H1 (cell line): ENCODE measurements at regions not wholly inside any gene's neighbourhood (a gene's known extent, or its start where the extent isn't known, plus 50 kb on each side); places are given as distances from the start of the nearest gene placed in this dataset.

Source experiments
- CTCF ChIA-PET: fragments of 300-600 bp; sonication (Branson Sonifier 250); formaldehyde crosslinking; loops from one replicate; lab custom pipeline; 2021; ENCODE audit not compliant: partially characterized antibody; lab: Charles Lee
- POLR2A ChIA-PET: fragments of 300-600 bp; sonication (Branson Sonifier 250); formaldehyde crosslinking; loops from one replicate; lab custom pipeline; 2021; ENCODE audit warnings: inconsistent platforms; ENCODE audit not compliant: partially characterized antibody; lab: Charles Lee
- DNase-seq, 2 experiments: peaks; one replicate each; pipeline versions ENCODE4 v3.0.0 to v3.0.0-alpha.2; 2010 to 2022; ENCODE audit warnings: low spot score in 2 of 2, low read depth in 1 of 2, mixed read lengths in 1 of 2
- FAIRE-seq: peaks from 2 replicates; lab custom pipeline; 2011; peaks lifted over from hg19 to GRCh38; lab: Jason Lieb, UNC
- H2AFZ ChIP-seq: 2 replicates; pipeline ENCODE4 v1.8.1; 2012; ENCODE audit warnings: low read length, inconsistent platforms
- H2AK5ac ChIP-seq: 2 replicates; pipeline ENCODE4 v1.6.1; 2013; ENCODE audit warnings: low read depth, low read length
- H2BK120ac ChIP-seq: replicated peaks from 2 replicates; pipeline ENCODE3; 2013; ENCODE audit warnings: low read depth, low read length, inconsistent platforms
- H2BK12ac ChIP-seq: 2 replicates; pipeline ENCODE4 v1.6.1; 2013; ENCODE audit warnings: low read depth, low read length
- H2BK15ac ChIP-seq: 2 replicates; pipeline ENCODE4 v1.6.1; 2013; ENCODE audit warnings: low read length
- H2BK20ac ChIP-seq: 2 replicates; pipeline ENCODE4 v1.6.1; 2013; ENCODE audit warnings: low read length
- H2BK5ac ChIP-seq: 2 replicates; pipeline ENCODE4 v1.6.1; 2013; ENCODE audit warnings: low read depth, low read length
- H3K14ac ChIP-seq: 2 replicates; pipeline ENCODE4 v1.6.1; 2013; ENCODE audit warnings: inconsistent platforms; ENCODE audit not compliant: insufficient read length
- H3K18ac ChIP-seq: 2 replicates; pipeline ENCODE4 v1.6.1; 2013; ENCODE audit warnings: low read length; ENCODE audit errors: extremely low read depth
- H3K23ac ChIP-seq: 2 replicates; pipeline ENCODE4 v1.6.1; 2013; ENCODE audit warnings: inconsistent platforms; ENCODE audit not compliant: insufficient read length
- H3K23me2 ChIP-seq: 2 replicates; pipeline ENCODE4 v1.6.1; 2013; ENCODE audit warnings: low read depth, low read length
- H3K27ac ChIP-seq: 2 replicates; pipeline ENCODE4 v1.6.1; 2011; ENCODE audit warnings: low read depth, low read length, inconsistent platforms
- H3K27me3 ChIP-seq, 4 experiments: replicated peaks in 1 of 4; 1 replicate in 1 of 4; 2 replicates in 3 of 4; pipeline versions ENCODE4 v1.6.1 to v1.8.1; 2011 to 2013; ENCODE audit warnings: low read length in 3 of 4, mild to moderate bottlenecking in 3 of 4, inconsistent platforms in 2 of 4, mixed read lengths in 2 of 4, moderate library complexity in 1 of 4; ENCODE audit not compliant: control insufficient read depth in 3 of 4, insufficient read depth in 3 of 4; ENCODE audit errors: extremely low read depth in 1 of 4
- H3K36me3 ChIP-seq, 4 experiments: 2 replicates each; pipeline versions ENCODE4 v1.6.1 to v1.8.1; 2011 to 2013; ENCODE audit warnings: mild to moderate bottlenecking in 4 of 4, low read length in 3 of 4, moderate library complexity in 2 of 4, control low read depth in 1 of 4, inconsistent platforms in 1 of 4; ENCODE audit not compliant: insufficient read depth in 4 of 4, control insufficient read depth in 2 of 4
- H3K4ac ChIP-seq: replicated peaks from 2 replicates; pipeline ENCODE3; 2013; ENCODE audit warnings: low read length, low read depth, mixed read lengths, inconsistent platforms; ENCODE audit not compliant: insufficient read length
- H3K4me1 ChIP-seq, 4 experiments: replicated peaks in 1 of 4; 1 replicate in 1 of 4; 2 replicates in 3 of 4; pipeline versions ENCODE4 v1.6.1 to v1.8.1; 2011 to 2013; ENCODE audit warnings: low read length in 3 of 4, inconsistent platforms in 2 of 4, mixed read lengths in 1 of 4; ENCODE audit not compliant: insufficient read depth in 4 of 4, control insufficient read depth in 3 of 4
- H3K4me2 ChIP-seq, 2 experiments: 2 replicates each; pipeline versions ENCODE4 v1.6.1 to v1.8.1; 2011 to 2013; ENCODE audit warnings: low read depth in 2 of 2, low read length in 2 of 2, control low read depth in 1 of 2, inconsistent platforms in 1 of 2, mild to moderate bottlenecking in 1 of 2; ENCODE audit not compliant: insufficient read depth in 1 of 2
- H3K4me3 ChIP-seq, 4 experiments: fragments of 200-600, 300-600 bp in 1 of 4; sonication (generic), shearing (Covaris generic), sonication (Bioruptor Twin) in 1 of 4; 2 replicates each; pipeline versions ENCODE4 v1.5.1 to v1.8.1; 2011 to 2016; ENCODE audit warnings: low read length in 4 of 4, low read depth in 3 of 4, control low read depth in 2 of 4, inconsistent platforms in 2 of 4, mild to moderate bottlenecking in 2 of 4, mixed read lengths in 1 of 4, moderate library complexity in 1 of 4; ENCODE audit not compliant: insufficient read depth in 2 of 4; ENCODE audit errors: extremely low read depth in 1 of 4
- H3K56ac ChIP-seq: replicated peaks from 2 replicates; pipeline ENCODE3; 2013; ENCODE audit warnings: low read depth, mild to moderate bottlenecking, mixed read lengths, low read length, inconsistent platforms; ENCODE audit not compliant: insufficient read length
- H3K79me1 ChIP-seq: 2 replicates; pipeline ENCODE4 v1.6.1; 2013; ENCODE audit warnings: low read depth, low read length, control low read depth
- H3K79me2 ChIP-seq, 2 experiments: 2 replicates each; pipeline versions ENCODE4 v1.6.1 to v1.8.1; 2012 to 2013; ENCODE audit warnings: low read length in 2 of 2, mild to moderate bottlenecking in 2 of 2, inconsistent platforms in 1 of 2; ENCODE audit not compliant: insufficient read depth in 2 of 2, control insufficient read depth in 1 of 2
- H3K9ac ChIP-seq, 4 experiments: replicated peaks in 1 of 4; 1 replicate in 1 of 4; 2 replicates in 3 of 4; pipeline versions ENCODE4 v1.6.1 to v1.8.1; 2011 to 2013; ENCODE audit warnings: low read depth in 3 of 4, low read length in 3 of 4, control low read depth in 2 of 4, mild to moderate bottlenecking in 2 of 4, moderate library complexity in 2 of 4, inconsistent platforms in 1 of 4; ENCODE audit errors: extremely low read depth in 1 of 4
- H3K9me3 ChIP-seq, 2 experiments: 2 replicates each; pipeline versions ENCODE4 v1.6.1 to v1.8.1; 2012 to 2013; ENCODE audit warnings: mild to moderate bottlenecking in 2 of 2, moderate library complexity in 2 of 2, control low read depth in 1 of 2, inconsistent platforms in 1 of 2, low read depth in 1 of 2, low read length in 1 of 2, mixed read lengths in 1 of 2; ENCODE audit not compliant: insufficient read depth in 2 of 2
- H4K20me1 ChIP-seq, 2 experiments: replicated peaks in 1 of 2; 2 replicates each; pipeline versions ENCODE3 to v1.8.1; 2011 to 2013; ENCODE audit warnings: inconsistent platforms in 2 of 2, low read length in 2 of 2, mild to moderate bottlenecking in 1 of 2; ENCODE audit not compliant: insufficient read depth in 2 of 2, control insufficient read depth in 1 of 2
- H4K5ac ChIP-seq: 2 replicates; pipeline ENCODE4 v1.6.1; 2013; ENCODE audit warnings: low read length, low read depth, mixed read lengths, inconsistent platforms; ENCODE audit not compliant: insufficient read length
- H4K8ac ChIP-seq: 2 replicates; pipeline ENCODE4 v1.8.0; 2013; ENCODE audit warnings: mild to moderate bottlenecking, moderate library complexity, low read length, inconsistent platforms; ENCODE audit not compliant: insufficient read depth; ENCODE audit errors: extremely low read depth
- H4K91ac ChIP-seq: replicated peaks from 2 replicates; pipeline ENCODE3; 2013; ENCODE audit warnings: low read length, mixed read lengths, inconsistent platforms; ENCODE audit not compliant: insufficient read length
- GABPA ChIP-seq: IDR thresholded peaks from 2 replicates; pipeline ENCODE4 v1.6.1; 2011; ENCODE audit warnings: mild to moderate bottlenecking, low read length, moderate library complexity, borderline replicate concordance; ENCODE audit not compliant: insufficient read depth
- WGBS, 2 experiments: shearing (Covaris generic) in 1 of 2; methylation state at CpG; one replicate each; pipeline versions ENCODE4 v1.1.6 to v1.1.7; 2013 to 2015; ENCODE audit warnings: low lambda C conversion rate in 2 of 2, mixed read lengths in 2 of 2, inconsistent platforms in 1 of 2, low coverage in 1 of 2, missing lambda C conversion rate in 1 of 2; ENCODE audit not compliant: insufficient replicate concordance in 2 of 2, insufficient coverage in 1 of 2, insufficient read length in 1 of 2; ENCODE audit errors: extremely low coverage in 1 of 2, missing lambda C conversion rate in 1 of 2; 5-methylcytosine and 5-hydroxymethylcytosine counted together
- TF ChIP-seq, protein P1 (sequence below): IDR thresholded peaks from 2 replicates; pipeline ENCODE4 v1.6.1; 2011; ENCODE audit warnings: low read length, improper control_type of control experiment

DNA sequence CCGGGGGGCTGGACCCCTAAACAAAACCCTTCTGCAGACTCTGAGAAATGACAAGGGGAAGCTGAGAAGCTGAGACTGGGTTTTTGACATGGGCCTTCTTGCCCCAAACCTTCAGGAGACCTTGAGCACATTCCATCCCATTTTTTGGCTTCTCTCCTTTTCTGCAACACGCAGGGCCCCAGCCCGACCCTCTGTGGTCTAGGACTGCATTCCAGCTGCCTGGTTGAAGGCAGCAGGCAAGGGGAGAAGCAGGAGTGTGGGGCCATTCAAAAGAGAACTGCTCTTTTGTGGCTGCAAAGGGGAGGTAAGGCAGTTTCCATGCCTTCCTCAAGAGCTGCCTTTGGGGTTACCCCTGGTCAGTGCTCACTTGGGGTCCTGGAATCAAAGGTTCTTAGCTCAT is 263.0 kb downstream of the TLE3 start:
- Histone ChIP-seq H3K4me2 (no peak overlapping the region), H2BK5ac (no peak overlapping the region), H3K4ac (no peak overlapping the region), H2AFZ (no peak overlapping the region), H2BK120ac (no peak overlapping the region), H3K79me1 (no peaks in the 10 kb centered on the region), H3K79me2 (no peaks in the 10 kb centered on the region), H2AK5ac (no peak overlapping the region), H4K20me1 (no peaks in the 10 kb centered on the region), H3K23me2 (peaks cover 2% of the 10 kb centered on the region; the same call in 1 of the 2 replicates), H3K27ac (no peak overlapping the region), H3K18ac (no peak overlapping the region), H3K56ac (no peak overlapping the region), H4K91ac (no peak overlapping the region), H3K23ac (no peak overlapping the region), H3K4me1 (no peaks in the 10 kb centered on the region; a peak in 1 of 7 replicates), H2BK20ac (no peak overlapping the region), H2BK15ac (no peak overlapping the region), H3K4me3 (no peak overlapping the region), H4K5ac (no peak overlapping the region), H3K27me3 (no peaks in the 10 kb centered on the region), H2BK12ac (no peak overlapping the region), H3K9me3 (no peaks in the 10 kb centered on the region), H3K36me3 (no peaks in the 10 kb centered on the region), H3K14ac (no peak overlapping the region), H3K9ac (no peak overlapping the region), H4K8ac (no peak overlapping the region)
- DNase-seq (no peak), FAIRE-seq (no peak)
- TF ChIP-seq GABPA = no peak
- TF ChIP-seq, protein P1, sequence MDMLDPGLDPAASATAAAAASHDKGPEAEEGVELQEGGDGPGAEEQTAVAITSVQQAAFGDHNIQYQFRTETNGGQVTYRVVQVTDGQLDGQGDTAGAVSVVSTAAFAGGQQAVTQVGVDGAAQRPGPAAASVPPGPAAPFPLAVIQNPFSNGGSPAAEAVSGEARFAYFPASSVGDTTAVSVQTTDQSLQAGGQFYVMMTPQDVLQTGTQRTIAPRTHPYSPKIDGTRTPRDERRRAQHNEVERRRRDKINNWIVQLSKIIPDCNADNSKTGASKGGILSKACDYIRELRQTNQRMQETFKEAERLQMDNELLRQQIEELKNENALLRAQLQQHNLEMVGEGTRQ = no peak
- CTCF ChIA-PET = interaction anchor here (0.9 to 1.9 kb wide), 5 partner anchors 14 to 304 kb away, joined by 3 to 6 read pairs (median 5); no protein-coding TSS in a partner anchor
- WGBS, 2 experiments = 93% methylated on average over 3 of the region's 3 CpGs; no CpG with 5 or more reads in 1 of the 2 experiments
- POLR2A ChIA-PET = interaction anchor here (1.2 kb wide), 1 partner anchor 73 kb away, joined by 3 read pairs; no protein-coding TSS in a partner anchor
